GM19372 (cell line): ENCODE measurements at regions not wholly inside any gene's neighbourhood (a gene's known extent, or its start where the extent isn't known, plus 50 kb on each side); places are given as distances from the start of the nearest gene placed in this dataset.

ENCODE experiments used
- ATAC-seq: cut with Tn5 transposase; IDR thresholded peaks from one replicate; pipeline ENCODE4 v1.9.1; 2021; ENCODE audit warnings: mild to moderate bottlenecking, low read depth, moderate library complexity; ENCODE audit not compliant: unreplicated experiment

DNA sequence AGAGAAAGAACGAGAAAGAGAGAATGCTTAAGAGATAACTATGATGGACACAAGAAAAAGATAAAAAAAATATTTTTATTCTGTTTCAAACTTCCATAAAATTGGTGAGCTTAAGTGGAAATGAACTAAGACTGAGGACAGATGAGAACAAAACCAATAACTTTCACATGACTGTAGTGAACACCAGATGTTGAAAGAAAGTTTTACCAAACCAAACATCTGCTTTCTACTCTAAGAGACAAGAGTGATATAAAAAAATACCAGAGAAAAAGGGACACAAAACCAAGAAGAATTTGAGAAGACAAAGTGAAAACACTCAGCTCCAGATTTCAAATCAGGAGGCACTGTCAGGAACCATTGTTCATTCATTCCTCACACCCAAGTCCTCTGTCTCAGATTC, 147.9 kb downstream of the IMPG2 start:
- no peak for ATAC-seq

DNA sequence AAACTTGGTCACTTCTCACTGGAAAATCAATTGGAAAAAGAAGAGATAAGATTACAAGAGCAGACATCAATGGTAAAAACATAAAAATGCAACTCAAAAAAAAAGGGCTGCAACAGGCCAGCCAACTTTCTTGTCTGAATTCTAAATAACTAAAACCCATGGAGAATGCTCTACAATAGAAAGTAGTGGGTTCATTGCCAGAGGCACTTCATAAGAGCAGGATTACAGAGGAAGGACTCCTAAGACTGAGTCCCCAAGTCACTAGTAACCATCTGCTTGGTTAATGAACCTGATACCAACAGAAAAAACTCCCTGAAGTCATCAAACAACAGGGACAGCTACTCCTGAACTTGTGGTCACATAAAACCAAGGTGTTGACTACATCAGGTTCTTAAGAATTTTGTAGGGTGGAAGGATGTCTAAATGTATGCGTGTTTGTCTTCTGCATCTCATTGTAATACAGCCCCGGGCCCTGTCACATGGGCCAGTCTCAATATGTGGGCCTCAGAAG, 148.6 kb downstream of the IMPG2 start:
- no peak for ATAC-seq

DNA sequence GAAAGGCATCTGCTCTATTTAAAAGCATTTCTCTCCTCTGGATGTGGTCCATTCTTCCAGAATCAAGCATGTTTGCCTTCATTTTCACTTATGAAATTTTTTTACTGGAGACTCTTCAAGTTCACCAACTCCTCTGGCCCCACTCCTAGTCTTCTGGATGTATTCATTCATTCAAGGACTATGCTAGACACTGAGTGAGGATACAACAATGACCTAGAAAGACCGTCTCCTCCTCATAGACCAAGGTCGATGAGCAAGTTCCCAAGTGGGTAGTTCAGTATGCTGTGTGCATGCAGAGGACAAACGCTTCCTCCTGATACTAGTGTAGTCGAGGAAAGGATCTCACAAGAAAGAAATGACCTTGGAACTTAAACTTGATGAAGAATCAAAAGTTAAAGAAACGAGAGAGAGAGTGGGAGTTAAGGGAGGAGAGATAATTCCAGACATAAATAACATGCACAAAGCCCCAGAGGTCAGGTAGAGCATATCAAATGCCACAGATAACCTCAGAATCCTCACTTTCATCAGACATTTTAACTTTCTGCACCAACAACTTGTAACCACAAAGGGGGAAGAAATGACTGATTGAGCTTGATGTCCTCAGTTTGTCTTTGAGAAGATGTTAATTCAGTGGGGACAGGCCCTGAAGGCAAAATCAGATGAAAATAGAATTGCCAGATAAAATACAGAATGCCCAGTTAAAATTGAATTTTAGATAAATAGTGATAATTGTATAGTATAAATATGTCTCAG, 149.4 kb downstream of the IMPG2 start:
- ATAC-seq: no peak

DNA sequence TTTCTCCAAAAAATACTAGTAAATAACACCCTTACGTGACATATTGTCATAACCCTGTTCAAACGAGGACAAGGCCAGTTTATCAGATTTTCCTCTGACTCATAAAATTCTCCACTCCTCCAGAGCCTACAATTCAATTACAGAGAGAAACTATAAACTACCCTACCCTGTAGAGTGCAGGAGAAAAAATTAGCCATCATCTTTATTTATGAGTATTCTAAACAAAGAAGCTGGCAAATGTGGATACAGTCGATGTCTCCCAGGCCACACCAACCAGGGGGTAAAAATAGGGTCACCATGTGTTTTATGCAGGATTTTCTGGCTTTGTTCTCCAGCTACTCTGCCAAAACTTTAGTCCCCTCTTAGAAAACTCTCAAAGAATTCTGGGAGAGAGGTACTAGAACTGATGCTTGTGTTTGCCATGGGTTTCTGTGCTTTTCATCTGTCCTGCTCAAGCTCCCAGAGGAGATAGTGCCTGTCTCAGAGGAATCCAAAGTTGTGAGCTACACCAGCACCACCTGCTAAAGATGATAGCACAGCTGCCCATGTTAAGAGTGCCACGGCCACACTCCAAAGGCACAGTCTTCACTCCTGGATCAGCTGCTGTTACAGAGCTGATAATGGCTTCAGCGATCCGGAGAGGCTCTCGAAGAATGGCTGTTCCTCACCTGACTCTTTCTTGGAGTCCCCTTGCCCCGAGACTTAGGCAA, 150.2 kb downstream of the IMPG2 start:
- ATAC-seq: no peak

DNA sequence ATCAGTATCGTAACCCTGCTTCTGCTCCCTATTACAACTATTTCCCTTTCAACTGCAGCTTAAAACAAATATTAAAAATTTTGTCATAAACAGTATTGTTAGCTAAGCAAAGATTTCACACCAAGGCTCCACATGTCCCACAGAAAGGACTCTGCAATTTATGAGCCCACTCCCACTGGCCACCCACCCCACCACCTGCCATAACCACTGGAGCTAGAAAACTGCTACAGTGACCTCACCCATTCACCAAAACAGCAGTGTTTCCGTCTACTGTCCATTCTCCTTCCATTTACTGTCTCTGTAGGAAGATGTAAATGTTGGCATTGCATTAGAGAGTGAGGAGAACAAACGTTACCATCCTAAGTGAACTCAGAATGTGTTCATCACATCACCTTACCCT, 150.9 kb downstream of the IMPG2 start:
- ATAC-seq: no peak

DNA sequence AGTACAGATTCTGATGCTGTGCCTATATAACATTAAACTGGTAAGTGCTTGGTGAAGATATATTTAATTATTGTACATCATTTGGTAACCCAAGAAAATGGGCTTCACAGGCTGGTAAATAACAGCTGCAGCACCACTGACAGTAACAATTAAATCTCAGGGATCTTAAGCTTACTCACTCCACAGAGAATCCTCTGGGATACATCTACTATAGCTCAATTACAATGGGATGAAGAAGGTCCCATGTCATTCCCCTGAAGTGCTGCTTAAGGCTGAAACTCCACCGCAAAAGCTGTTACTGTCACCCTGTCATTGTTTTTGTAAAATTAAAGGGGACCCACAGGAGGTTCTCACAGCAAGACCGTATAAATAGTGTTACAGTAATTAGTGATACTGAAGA, 153.0 kb downstream of the IMPG2 start:
- ATAC-seq: no peak

DNA sequence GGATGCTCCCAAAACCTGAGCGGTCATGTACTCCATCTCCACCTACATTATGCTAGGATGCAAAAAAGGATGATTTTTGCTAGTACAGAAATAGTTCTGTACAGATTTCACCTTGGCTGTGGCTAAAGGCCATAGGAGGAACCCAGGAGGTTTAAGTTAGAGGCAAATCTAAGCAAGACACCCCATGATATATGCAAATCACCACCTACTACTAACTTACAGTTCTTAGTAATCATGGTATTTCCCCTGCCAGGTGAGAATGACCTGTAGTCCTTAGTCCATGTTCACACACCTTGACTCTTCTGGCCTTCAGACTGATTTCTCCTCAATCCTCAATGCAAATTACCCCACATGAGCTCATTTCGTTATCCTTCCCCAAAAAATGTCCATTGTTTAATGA, 154.2 kb downstream of the IMPG2 start:
- ATAC-seq: no peak

DNA sequence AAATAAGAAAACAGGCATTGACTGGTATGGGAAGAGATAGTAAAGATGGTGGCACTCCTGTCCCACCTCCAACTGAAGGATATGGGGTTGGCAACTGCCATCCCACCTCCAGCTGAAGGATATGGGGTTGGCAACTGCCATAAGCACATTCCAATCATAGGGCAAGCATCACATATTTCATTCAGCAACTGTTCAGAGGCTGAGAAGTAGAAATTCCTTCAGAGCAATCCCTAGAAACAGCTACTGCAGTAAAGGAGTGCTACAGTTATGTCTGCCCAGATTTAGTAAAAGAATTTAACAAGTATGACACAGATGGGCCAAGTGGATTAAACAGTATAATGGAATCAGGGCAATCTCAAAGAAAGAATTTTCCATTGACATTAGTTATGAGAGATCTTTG, 156.8 kb downstream of the IMPG2 start:
- ATAC-seq: no peak

DNA sequence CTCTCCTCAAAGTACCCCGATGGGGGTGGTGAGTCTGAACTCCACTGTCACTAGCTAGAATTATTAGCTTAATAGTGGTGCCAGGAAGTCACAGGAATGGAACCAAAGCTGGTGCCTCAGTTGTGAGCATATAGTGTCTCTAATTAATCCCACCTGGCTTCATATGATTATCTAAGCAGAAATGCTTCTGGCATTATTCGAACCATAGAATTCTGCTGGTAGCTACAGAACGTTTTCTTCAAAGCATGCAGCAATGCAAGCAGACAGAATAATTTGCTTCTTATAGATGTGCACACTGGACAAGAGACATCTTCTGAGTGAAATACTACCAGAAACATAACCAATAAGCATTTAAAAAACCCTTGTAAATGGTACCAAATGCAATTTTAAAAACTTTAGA, 160.9 kb downstream of the IMPG2 start:
- no peak for ATAC-seq

DNA sequence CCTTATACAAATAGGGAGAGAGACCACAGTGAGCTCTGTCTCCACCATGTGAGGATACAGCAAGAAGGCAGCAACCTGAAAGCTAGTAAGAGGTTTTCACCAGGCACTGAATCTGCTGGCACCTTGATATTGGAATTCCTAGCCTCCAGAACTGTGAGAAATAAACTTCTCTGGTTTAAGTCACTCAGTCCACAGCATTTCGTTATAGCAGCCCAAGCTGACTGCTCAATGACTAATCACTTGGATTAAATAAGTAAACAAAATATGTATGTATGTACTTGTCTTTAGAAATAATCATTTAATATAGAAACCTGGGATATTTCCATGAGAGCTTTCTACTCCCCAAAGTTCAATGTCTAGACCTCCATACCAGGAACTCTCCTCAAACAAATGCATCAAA, 162.0 kb downstream of the IMPG2 start:
- ATAC-seq: no peak

DNA sequence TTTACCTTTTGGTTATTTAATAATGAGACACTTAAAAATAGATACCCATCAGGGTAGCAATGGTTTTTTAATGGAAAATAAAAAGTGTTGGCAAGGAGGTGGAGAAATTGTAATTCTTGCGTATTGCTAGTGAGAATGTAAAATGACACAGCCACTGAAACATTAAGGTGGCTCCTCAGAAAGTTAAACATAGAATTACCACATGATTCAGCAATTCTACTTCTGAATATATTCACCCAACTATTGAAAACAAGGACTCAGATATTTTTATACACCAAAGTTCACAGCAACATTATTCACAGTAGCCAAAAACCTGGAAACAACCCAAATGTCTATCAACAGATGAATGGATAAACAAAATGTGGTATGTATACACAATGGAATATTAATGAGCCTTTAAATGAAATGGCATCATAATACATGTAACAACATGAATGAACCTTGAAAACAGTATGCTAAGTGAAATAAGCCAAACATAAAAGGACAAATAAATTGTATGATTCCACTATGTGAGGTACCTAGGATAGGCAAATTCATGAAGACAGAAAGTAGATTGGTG, 163.5 kb downstream of the IMPG2 start:
- ATAC-seq: no peak

DNA sequence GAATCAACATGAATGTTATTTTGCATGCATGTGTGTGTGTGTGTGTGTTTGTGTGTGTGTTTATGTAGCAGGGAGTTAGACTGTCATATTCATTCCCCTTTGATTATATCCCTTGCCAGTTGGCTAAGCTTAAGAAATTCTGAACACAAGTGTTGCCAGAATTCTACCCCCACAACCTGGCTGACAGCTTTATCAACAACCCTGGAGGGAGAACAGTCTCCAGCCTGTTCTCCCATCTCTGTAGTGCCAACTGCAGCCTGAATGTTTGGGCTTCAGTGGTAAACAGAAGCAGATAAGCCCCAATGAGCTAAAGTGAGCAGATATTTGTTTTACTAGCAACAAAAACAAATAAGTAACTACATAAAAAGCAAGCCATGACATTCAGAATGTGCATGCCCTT, 162.6 kb upstream of the ABI3BP start:
- ATAC-seq: no peak

DNA sequence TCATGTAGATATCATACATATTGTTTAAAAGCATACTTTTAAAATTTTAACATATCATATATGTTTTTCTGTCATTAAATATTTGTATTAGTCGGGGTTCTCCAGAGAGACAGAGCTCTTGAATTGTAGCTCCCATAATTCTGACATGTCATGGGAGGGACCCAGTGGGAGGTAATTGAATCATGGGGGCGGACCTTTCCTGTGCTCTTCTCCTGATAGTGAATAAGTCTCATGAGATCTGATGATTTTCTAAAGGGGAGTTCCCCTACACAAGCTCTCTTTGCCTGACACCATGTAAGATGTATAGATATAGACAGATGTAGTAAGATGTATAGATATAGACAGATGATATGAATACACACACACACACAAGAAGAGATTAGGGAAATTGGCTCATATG, 161.2 kb upstream of the ABI3BP start:
- no peak for ATAC-seq

DNA sequence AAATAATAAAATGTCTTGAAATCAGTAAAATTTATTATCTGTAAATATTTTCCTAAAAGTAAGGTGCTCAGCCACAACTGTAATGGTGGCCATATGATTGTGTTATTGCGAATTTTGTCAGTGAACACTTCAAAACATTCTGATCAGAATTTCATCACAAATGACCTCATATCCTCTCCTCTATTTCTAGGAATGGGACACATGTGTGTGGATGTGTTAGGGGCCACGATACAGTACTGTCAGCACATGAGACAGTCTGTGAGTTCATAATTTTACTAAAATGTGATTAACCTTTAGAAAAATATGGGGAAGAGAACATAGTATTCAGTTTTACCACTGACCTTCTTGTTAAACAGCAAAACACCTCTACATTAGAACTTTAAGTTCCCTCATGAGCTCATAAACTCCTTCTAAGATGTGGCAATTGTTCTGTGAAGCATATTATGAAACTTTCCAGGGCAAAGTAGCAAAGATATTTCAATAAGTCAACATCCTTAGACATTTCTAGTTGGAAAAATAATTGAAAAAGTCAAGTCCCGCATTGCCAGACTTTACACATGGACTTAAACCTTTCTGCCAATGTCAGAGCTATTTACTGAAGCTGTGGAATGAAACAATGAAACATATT, 158.2 kb upstream of the ABI3BP start:
- ATAC-seq: no peak

DNA sequence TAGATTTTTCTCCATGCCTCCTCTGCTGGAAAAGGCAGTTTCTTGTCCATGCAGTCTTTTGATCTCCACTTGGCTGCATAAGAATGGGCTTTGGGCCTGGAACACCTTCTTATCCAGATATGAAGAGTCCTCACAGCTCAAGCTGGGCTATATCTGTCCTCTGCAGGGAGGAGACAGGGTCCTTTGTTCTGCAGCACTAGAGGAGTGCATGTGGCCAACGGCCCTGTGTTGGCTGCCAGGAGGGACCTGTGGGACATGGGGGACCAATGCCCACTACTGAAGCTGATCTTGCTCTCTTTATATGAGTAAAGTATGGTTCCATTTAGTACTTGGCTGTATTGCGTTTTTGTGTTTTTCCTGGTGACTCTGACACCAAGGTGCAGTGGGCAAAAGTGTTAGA, 157.3 kb upstream of the ABI3BP start:
- ATAC-seq: no peak

DNA sequence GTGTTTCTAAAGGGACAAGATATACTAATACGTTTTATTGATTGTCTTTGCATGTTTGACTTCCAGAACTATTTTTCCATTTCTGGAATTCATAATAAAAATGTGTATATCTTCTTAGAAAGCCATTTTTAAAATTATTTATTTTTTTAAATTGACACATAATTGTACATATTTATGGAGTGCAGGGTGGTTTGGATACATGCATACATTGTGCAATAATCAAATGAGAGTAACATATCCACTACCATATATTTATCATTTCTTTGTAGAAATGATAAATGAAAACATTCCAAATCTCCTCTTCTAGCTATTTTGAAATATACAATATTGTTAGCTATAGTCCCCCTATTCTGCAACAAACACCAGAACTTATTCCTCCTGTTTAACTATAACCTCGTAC, 156.5 kb upstream of the ABI3BP start:
- no peak for ATAC-seq

DNA sequence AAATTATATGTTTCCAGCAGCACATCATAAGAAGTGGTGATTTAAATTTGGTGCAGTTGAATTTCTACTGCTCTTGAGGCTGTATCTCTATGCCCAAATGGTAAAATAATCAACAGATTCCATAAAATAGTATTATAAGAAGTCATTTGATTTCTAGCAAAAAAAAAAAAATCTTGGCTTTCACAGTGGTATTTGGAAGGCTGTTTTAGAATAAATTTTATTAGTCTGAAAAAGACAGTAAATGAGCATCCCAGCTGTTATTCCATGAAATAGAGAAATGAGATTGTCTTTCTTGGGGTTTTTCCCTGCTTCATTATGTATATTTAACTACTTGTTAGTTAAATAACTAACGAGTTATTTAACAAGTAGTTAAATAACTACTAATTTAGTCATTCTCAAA, 156.0 kb upstream of the ABI3BP start:
- no peak for ATAC-seq

DNA sequence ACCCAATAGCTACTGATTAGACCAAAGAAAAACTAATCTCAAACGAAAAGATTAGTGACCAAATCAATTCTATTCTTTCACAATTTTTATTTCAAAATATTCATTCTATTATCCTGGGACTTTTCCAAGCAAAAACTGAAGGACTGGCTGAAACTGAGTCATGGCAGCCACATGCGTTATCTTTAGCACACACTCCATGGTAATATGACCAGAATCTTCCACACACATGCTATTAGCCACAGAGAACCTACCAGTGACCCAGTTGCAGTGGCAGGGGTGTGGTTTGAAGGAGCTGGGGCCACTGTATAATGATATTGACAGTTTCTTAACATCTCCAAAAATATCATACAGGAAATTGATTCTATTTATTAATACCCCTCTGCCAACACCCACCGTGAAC, 154.8 kb upstream of the ABI3BP start:
- ATAC-seq: no peak

DNA sequence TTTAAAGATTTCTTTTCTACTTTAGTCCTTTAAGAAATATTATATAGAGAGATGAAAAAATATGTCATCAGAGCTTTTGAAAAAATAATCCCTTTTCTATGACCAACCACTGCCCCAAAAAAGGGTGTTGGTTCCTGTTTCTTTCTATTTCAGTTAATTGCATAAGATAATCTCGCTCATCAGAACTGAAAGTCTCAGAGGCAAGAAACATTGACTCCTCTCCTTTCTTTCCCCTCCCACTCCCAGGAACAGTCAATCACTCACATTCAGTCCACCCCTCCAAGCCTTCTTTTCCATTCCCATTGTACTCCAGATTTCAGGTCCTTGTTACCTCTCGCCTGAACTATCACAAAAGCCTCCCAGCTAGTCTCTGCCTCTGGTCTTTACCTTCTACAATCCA, 153.7 kb upstream of the ABI3BP start:
- no peak for ATAC-seq

DNA sequence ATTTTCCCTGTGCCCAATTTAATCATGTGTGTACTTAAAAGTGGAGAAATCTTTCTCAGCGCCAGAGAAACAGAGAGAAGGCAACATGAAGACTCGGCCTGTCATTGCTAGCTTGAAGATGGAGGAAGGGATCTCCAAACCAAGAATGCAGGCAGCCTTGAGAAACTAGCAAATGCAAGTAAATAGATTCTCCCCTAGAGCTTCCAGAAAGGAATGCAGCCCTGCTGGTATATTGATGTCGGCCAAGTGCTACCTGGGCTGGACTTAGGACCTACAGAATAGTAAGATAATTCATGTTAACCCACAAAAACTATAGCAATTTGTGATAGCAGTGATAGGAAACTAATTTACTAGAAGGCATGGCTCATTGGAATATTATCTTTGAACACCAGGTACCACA, 150.9 kb upstream of the ABI3BP start:
- ATAC-seq: no peak

DNA sequence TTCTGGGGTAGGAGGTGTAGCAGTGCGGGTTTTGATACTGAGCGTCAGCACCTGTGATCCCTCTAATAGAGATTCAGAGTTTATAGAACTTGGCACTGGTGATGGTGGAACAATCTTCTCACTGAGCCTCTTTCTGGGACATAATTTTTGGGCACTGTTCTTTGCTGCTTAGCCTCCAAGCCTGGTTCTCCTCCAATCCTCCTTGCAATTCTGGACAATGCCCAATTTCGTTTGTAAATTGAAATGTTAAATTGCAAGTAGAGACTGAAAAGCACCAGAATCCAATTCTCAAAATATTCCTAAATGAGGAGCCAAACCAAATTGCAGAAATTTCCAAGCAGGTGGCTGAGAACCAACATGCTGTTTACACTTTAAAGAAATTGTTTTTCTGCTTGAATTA, 149.8 kb upstream of the ABI3BP start:
- ATAC-seq: no peak
